Liver (tissue), 7 donors: ENCODE measurements at regions not wholly inside any gene's neighbourhood (a gene's known extent, or its start where the extent isn't known, plus 50 kb on each side); places are given as distances from the start of the nearest gene placed in this dataset.

ENCODE experiments used
- DNase-seq: peaks from one replicate; pipeline ENCODE4 v3.0.0-alpha.2; 2017; ENCODE audit warnings: low spot score
- H3K27ac ChIP-seq, 2 donors: one replicate each; pipeline ENCODE4 v1.7.0; 2013; ENCODE audit warnings: inconsistent platforms in 2 of 2, low read length in 2 of 2, control low read depth in 1 of 2, low read depth in 1 of 2, mild to moderate bottlenecking in 1 of 2
- H3K27me3 ChIP-seq, 4 donors: one replicate each; pipeline versions ENCODE4 v1.6.1 to v1.7.0; 2013; ENCODE audit warnings: low read length in 3 of 4, inconsistent platforms in 1 of 4, mild to moderate bottlenecking in 1 of 4, moderate library complexity in 1 of 4; ENCODE audit not compliant: control insufficient read depth in 4 of 4, insufficient read depth in 4 of 4
- H3K36me3 ChIP-seq, 4 donors: one replicate each; pipeline versions ENCODE4 v1.6.1 to v1.7.0; 2013; ENCODE audit warnings: low read length in 3 of 4, mild to moderate bottlenecking in 3 of 4, low read depth in 1 of 4, moderate library complexity in 1 of 4; ENCODE audit not compliant: control insufficient read depth in 4 of 4, insufficient read depth in 3 of 4
- H3K4me1 ChIP-seq, 4 donors: one replicate each; pipeline versions ENCODE4 v1.6.1 to v1.7.0; 2013; ENCODE audit warnings: low read length in 3 of 4, mild to moderate bottlenecking in 3 of 4, moderate library complexity in 1 of 4; ENCODE audit not compliant: control insufficient read depth in 4 of 4, insufficient read depth in 4 of 4
- H3K4me3 ChIP-seq, 3 donors: one replicate each; pipeline versions ENCODE4 v1.6.1 to v1.7.0; 2013; ENCODE audit warnings: low read length in 3 of 3, control low read depth in 1 of 3, low read depth in 1 of 3, mild to moderate bottlenecking in 1 of 3
- H3K9ac ChIP-seq, 2 donors: one replicate each; pipeline ENCODE4 v1.7.0; 2013; ENCODE audit warnings: low read length in 2 of 2, mild to moderate bottlenecking in 2 of 2, moderate library complexity in 2 of 2, control low read depth in 1 of 2, low read depth in 1 of 2
- H3K9me3 ChIP-seq, 4 donors: one replicate each; pipeline versions ENCODE4 v1.6.1 to v1.7.0; 2013; ENCODE audit warnings: low read length in 3 of 4; ENCODE audit not compliant: control insufficient read depth in 4 of 4
- EGR1 ChIP-seq, 2 donors: IDR thresholded peaks; 2 replicates each; pipeline ENCODE4 v1.6.1; 2016 to 2018; ENCODE audit warnings: antibody characterized with exemption in 2 of 2, low read depth in 2 of 2
- FOXA1 ChIP-seq: IDR thresholded peaks from 2 replicates; pipeline ENCODE4 v1.6.1; 2016; ENCODE audit warnings: antibody characterized with exemption
- FOXA2 ChIP-seq: IDR thresholded peaks from 2 replicates; pipeline ENCODE4 v1.6.1; 2016; ENCODE audit warnings: antibody characterized with exemption
- GABPA ChIP-seq, 2 donors: IDR thresholded peaks in 1 of 2; conservative IDR thresholded peaks in 1 of 2; 2 replicates each; pipeline ENCODE4 v1.6.1; 2016; ENCODE audit warnings: antibody characterized with exemption in 2 of 2, mild to moderate bottlenecking in 1 of 2, moderate library complexity in 1 of 2
- HNF4A ChIP-seq, 2 donors: conservative IDR thresholded peaks; 2 replicates each; pipeline ENCODE4 v1.6.1; 2016; ENCODE audit warnings: antibody characterized with exemption in 2 of 2, mild to moderate bottlenecking in 2 of 2
- HNF4G ChIP-seq: IDR thresholded peaks from 2 replicates; pipeline ENCODE4 v1.6.1; 2016; ENCODE audit warnings: antibody characterized with exemption
- JUND ChIP-seq, 2 donors: IDR thresholded peaks; 2 replicates each; pipeline ENCODE4 v1.6.1; 2016; ENCODE audit warnings: antibody characterized with exemption in 2 of 2
- NR2F2 ChIP-seq: IDR thresholded peaks from 2 replicates; pipeline ENCODE4 v1.6.1; 2016; ENCODE audit warnings: antibody characterized with exemption
- RAD21 ChIP-seq, 2 donors: IDR thresholded peaks; 2 replicates each; pipeline ENCODE4 v1.6.1; 2016; ENCODE audit warnings: antibody characterized with exemption in 2 of 2, mild to moderate bottlenecking in 2 of 2
- RXRA ChIP-seq, 2 donors: IDR thresholded peaks; 2 replicates each; pipeline ENCODE4 v1.6.1; 2017 to 2018; ENCODE audit warnings: antibody characterized with exemption in 2 of 2, mild to moderate bottlenecking in 1 of 2
- SP1 ChIP-seq: IDR thresholded peaks from 2 replicates; pipeline ENCODE4 v1.6.1; 2018; ENCODE audit warnings: antibody characterized with exemption, mild to moderate bottlenecking
- TAF1 ChIP-seq: conservative IDR thresholded peaks from 2 replicates; pipeline ENCODE4 v1.6.1; 2016; ENCODE audit warnings: antibody characterized with exemption, mild to moderate bottlenecking
- YY1 ChIP-seq: IDR thresholded peaks from 2 replicates; pipeline ENCODE4 v1.6.1; 2016; ENCODE audit warnings: antibody characterized with exemption, mild to moderate bottlenecking
- WGBS: extraction: QIAGEN DNeasy Blood & Tissue Kit; methylation state at CpG from one replicate; pipeline ENCODE4 v1.1.7; 2013; 5-methylcytosine and 5-hydroxymethylcytosine counted together
- TF ChIP-seq, protein P1 (sequence below): IDR thresholded peaks from 2 replicates; pipeline ENCODE4 v1.6.1; 2016; ENCODE audit warnings: antibody characterized with exemption
- TF ChIP-seq, protein P2 (sequence below): IDR thresholded peaks from 2 replicates; pipeline ENCODE4 v1.6.1; 2016; ENCODE audit warnings: antibody characterized with exemption, mild to moderate bottlenecking
- TF ChIP-seq, protein P3 (sequence below): IDR thresholded peaks from 2 replicates; pipeline ENCODE4 v1.6.1; 2016; ENCODE audit warnings: antibody characterized with exemption
- TF ChIP-seq, protein P4 (sequence below): IDR thresholded peaks from 2 replicates; pipeline ENCODE4 v1.6.1; 2016; ENCODE audit warnings: antibody characterized with exemption
- donor health status: healthy.
- donor health status: healthy.
- donor health status: healthy.
- donor health status: healthy.

DNA sequence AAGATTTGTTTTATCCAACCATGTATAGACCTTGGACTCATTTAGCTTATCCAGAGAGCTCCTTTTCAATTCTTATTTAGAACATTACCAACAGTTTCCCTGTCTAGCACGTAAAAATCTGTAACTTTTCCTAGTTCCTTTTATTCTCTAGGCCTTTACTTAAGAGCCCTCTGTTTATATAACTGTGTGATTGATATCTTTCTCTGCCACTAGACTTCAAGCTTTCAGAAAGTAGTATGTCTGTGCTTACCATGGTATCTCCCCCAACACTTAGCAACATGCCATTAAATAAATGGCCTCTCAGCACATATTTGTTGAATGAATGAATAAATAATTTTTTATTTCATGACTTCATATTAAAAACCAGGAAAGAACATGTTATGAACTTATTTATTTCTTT lies 209.4 kb downstream of the PTPRC start:
- H3K36me3 ChIP-seq: no peaks in the 10 kb centered on the region
- TF ChIP-seq TAF1 (no peak), FOXA1 (no peak), GABPA (IDR thresholded peaks at IDR 0.05 in 1 of 2, conservative IDR thresholded peaks at IDR 0.05 in 1 of 2) (no peak), HNF4A (conservative IDR thresholded peaks at IDR 0.05) (no peak), RAD21 (IDR thresholded peaks at IDR 0.05) (no peak), NR2F2 (no peak)
- TF ChIP-seq, protein P1, sequence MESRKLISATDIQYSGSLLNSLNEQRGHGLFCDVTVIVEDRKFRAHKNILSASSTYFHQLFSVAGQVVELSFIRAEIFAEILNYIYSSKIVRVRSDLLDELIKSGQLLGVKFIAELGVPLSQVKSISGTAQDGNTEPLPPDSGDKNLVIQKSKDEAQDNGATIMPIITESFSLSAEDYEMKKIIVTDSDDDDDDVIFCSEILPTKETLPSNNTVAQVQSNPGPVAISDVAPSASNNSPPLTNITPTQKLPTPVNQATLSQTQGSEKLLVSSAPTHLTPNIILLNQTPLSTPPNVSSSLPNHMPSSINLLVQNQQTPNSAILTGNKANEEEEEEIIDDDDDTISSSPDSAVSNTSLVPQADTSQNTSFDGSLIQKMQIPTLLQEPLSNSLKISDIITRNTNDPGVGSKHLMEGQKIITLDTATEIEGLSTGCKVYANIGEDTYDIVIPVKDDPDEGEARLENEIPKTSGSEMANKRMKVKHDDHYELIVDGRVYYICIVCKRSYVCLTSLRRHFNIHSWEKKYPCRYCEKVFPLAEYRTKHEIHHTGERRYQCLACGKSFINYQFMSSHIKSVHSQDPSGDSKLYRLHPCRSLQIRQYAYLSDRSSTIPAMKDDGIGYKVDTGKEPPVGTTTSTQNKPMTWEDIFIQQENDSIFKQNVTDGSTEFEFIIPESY: no peak
- TF ChIP-seq, protein P2, sequence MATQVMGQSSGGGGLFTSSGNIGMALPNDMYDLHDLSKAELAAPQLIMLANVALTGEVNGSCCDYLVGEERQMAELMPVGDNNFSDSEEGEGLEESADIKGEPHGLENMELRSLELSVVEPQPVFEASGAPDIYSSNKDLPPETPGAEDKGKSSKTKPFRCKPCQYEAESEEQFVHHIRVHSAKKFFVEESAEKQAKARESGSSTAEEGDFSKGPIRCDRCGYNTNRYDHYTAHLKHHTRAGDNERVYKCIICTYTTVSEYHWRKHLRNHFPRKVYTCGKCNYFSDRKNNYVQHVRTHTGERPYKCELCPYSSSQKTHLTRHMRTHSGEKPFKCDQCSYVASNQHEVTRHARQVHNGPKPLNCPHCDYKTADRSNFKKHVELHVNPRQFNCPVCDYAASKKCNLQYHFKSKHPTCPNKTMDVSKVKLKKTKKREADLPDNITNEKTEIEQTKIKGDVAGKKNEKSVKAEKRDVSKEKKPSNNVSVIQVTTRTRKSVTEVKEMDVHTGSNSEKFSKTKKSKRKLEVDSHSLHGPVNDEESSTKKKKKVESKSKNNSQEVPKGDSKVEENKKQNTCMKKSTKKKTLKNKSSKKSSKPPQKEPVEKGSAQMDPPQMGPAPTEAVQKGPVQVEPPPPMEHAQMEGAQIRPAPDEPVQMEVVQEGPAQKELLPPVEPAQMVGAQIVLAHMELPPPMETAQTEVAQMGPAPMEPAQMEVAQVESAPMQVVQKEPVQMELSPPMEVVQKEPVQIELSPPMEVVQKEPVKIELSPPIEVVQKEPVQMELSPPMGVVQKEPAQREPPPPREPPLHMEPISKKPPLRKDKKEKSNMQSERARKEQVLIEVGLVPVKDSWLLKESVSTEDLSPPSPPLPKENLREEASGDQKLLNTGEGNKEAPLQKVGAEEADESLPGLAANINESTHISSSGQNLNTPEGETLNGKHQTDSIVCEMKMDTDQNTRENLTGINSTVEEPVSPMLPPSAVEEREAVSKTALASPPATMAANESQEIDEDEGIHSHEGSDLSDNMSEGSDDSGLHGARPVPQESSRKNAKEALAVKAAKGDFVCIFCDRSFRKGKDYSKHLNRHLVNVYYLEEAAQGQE: no peak
- TF ChIP-seq, protein P3, sequence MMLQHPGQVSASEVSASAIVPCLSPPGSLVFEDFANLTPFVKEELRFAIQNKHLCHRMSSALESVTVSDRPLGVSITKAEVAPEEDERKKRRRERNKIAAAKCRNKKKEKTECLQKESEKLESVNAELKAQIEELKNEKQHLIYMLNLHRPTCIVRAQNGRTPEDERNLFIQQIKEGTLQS: no peak
- TF ChIP-seq, protein P4, sequence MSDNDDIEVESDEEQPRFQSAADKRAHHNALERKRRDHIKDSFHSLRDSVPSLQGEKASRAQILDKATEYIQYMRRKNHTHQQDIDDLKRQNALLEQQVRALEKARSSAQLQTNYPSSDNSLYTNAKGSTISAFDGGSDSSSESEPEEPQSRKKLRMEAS: no peak
- no peak for DNase-seq
- H3K9me3 ChIP-seq: no peaks in the 10 kb centered on the region
- H3K27me3 ChIP-seq: no peaks in the 10 kb centered on the region
- H3K27ac ChIP-seq: no peak overlapping the region
- 86% methylated on average over 1 of the region's 1 CpG for WGBS
- H3K4me1 ChIP-seq: no peaks in the 10 kb centered on the region
- no peak overlapping the region for H3K4me3 ChIP-seq
- no peak overlapping the region for H3K9ac ChIP-seq

DNA sequence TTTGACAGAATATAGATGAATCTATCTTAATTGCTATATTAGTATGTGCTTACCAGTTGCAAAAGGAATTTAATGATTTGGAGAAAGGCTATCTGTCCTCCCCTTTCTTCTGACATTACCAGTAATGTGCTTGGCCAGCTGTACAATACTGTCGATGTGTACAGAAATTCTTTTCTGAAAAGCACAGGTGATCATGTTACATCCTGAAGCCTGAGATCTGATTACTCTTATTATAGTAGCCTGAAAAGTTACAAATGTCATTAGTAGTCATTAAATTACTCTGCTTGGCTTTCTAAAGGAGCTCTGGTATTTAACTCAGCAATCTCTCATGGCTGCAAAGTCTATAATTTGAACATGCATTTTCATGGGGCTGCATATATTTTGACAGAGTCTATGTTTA lies 209.8 kb downstream of the PTPRC start:
- no peaks in the 10 kb centered on the region for H3K36me3 ChIP-seq
- no peak for DNase-seq
- TF ChIP-seq NR2F2 (no peak), EGR1 (IDR thresholded peaks at IDR 0.05; ENCODE audit: low read depth in 2 of 2) (no peak), FOXA1 (no peak), HNF4A (conservative IDR thresholded peaks at IDR 0.05) (no peak), GABPA (IDR thresholded peaks at IDR 0.05 in 1 of 2, conservative IDR thresholded peaks at IDR 0.05 in 1 of 2) (no peak), FOXA2 (no peak), RAD21 (IDR thresholded peaks at IDR 0.05) (no peak), TAF1 (no peak), HNF4G (no peak), RXRA (IDR thresholded peaks at IDR 0.05) (no peak), SP1 (no peak), YY1 (no peak), JUND (IDR thresholded peaks at IDR 0.05) (no peak)
- TF ChIP-seq, protein P3: no peak
- TF ChIP-seq, protein P1: no peak
- TF ChIP-seq, protein P2: no peak
- TF ChIP-seq, protein P4: no peak

More for the DNA sequence above, 209.8 kb downstream of the PTPRC start:
- Histone ChIP-seq H3K27ac (no peak overlapping the region), H3K9ac (no peak overlapping the region), H3K9me3 (no peaks in the 10 kb centered on the region), H3K27me3 (no peaks in the 10 kb centered on the region), H3K4me1 (no peaks in the 10 kb centered on the region), H3K4me3 (no peak overlapping the region)
- WGBS: 88% methylated on average over 1 of the region's 1 CpG
